Activated CD4-positive, alpha-beta memory T cell treated with anti-CD3 and anti-CD28 coated beads for 36 hours (primary cell): ENCODE measurements at regions not wholly inside any gene's neighbourhood (a gene's known extent, or its start where the extent isn't known, plus 50 kb on each side); places are given as distances from the start of the nearest gene placed in this dataset.
"Not testable (repeated sequence)": the region's sequence is repeated elsewhere in the genome, so short reads cannot be mapped to it uniquely, and the experiment has no call there.

ENCODE experiments used
- CTCF ChIA-PET: fragments of 350-600 bp; sonication (Branson Sonifier 250); formaldehyde crosslinking; loops from one replicate; lab custom pipeline; 2021; ENCODE audit warnings: antibody characterized with exemption, inconsistent platforms; lab: Charles Lee
- POLR2A ChIA-PET: fragments of 350-600 bp; sonication (Branson Sonifier 250); formaldehyde crosslinking; loops from one replicate; lab custom pipeline; 2021; ENCODE audit warnings: antibody characterized with exemption; lab: Charles Lee
- DNase-seq: peaks from one replicate; pipeline ENCODE4 v3.0.0-alpha.2; 2020
- H3K27ac Mint-ChIP-seq: one replicate; pipeline ENCODE4 v1.8.0; 2021; ENCODE audit warnings: mixed read lengths
- H3K27me3 Mint-ChIP-seq: one replicate; pipeline ENCODE4 v1.8.0; 2021; ENCODE audit warnings: mixed read lengths
- H3K36me3 Mint-ChIP-seq: one replicate; pipeline ENCODE4 v1.8.0; 2021; ENCODE audit warnings: mixed read lengths
- H3K4me1 Mint-ChIP-seq: one replicate; pipeline ENCODE4 v1.8.0; 2021; ENCODE audit warnings: low read depth, mixed read lengths
- H3K4me3 Mint-ChIP-seq: one replicate; pipeline ENCODE4 v1.8.0; 2021; ENCODE audit warnings: mild to moderate bottlenecking, mixed read lengths
- H3K9me3 Mint-ChIP-seq: one replicate; pipeline ENCODE4 v1.8.0; 2021; ENCODE audit warnings: mixed read lengths
- intact Hi-C: fragments of 100-400 bp; cut with micrococcal nuclease; formaldehyde crosslinking; loops from one replicate; pipeline ENCODE4 v1.15.1; 2023

DNA sequence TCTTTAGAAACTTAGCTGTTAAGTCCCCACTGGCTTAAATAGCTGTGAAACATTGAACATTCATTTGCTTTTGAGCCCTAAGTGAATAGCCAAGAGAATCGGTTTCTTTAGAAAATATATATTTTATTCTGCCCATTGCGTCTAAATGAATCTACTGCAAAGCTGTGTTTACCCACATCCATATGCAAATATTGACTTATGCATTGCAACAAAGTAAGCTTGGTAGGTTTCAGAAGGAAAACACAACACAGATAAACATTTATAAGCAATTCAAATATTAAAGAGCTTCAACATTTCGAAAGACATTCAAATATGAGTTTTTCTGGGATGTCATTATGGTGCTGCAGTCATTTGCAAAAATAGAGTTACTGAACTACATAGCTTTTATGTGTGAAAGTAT, 257.3 kb downstream of the SH2D4B start:
- ChIA-PET CTCF (interaction anchor here (0.7 kb wide), 1 partner anchor 95 kb away, joined by 3 read pairs; no protein-coding TSS in a partner anchor), POLR2A (no interaction called here)
- intact Hi-C loops: no loop called here
- H3K4me1 Mint-ChIP-seq: no peaks in the 10 kb centered on the region
- H3K27ac Mint-ChIP-seq: no peak overlapping the region
- H3K4me3 Mint-ChIP-seq: no peak overlapping the region
- DNase-seq: no peak
- H3K36me3 Mint-ChIP-seq: no peaks in the 10 kb centered on the region
- H3K27me3 Mint-ChIP-seq: no peaks in the 10 kb centered on the region
- H3K9me3 Mint-ChIP-seq: no peaks in the 10 kb centered on the region

DNA sequence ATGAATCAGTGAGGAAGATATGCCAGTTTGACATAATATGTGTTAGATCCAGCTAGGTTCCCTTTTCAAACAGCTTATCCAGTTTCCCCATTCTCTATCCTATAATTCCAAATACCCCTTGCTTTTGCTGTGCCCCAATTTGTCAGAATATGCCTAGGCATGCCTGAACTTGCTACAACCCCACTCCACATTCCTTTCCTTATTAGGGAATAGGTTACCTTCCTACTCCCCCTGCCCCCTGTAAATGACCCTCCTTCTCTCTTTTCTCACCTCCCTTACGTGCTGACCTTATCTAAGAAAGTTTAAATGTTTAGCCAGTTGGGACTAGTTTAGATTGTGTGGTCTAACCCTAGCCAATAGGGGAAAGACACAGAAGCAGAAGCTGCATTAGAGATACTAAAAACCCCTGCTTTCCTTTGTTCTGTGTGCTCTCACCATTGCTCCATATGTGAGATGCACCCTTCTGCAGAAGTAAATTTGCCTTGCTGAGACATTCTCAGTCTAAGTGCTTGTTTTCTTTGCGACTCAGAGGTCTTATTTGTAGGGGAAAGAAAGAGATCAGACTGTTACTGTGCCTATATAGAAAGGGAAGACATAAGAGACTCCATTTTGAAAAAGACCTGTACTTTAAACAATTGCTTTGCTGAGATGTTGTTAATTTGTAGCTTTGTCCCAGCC, 267.8 kb downstream of the SH2D4B start:
- Mint-ChIP-seq H3K36me3 (no peaks in the 10 kb centered on the region), H3K9me3 (peaks cover 20% of the 10 kb centered on the region), H3K4me3 (no peak overlapping the region), H3K27me3 (peaks cover 2% of the 10 kb centered on the region), H3K27ac (no peak overlapping the region), H3K4me1 (no peaks in the 10 kb centered on the region)
- POLR2A ChIA-PET: no interaction called here
- CTCF ChIA-PET: no interaction called here
- no peak for DNase-seq
- intact Hi-C loops: no loop called here

DNA sequence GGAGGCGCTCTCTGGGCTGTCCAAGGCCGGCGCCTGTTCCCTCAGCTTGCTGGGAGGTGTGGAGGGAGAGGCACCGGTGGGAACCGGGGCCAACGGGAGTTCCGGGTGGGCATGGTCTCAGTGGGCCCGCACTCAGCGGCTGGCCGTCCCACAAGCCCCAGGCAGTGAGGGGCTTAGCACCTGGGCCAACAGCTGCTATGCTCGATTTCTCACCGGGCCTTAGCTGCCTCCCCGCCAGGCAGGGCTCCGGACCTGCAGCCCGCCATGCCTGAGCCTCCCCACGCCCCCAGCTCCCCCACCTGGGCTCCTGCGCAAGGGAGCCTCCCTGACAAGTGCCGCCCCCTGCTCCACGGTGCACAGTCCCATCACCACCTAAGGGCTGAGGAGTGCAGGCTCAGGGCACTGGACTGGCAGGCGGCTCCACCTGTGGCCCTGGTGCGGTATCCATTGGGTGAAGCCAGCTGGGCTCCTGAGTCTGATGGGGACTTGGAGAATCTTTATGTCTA, 276.5 kb downstream of the SH2D4B start:
- intact Hi-C loops: no loop called here
- H3K4me1 Mint-ChIP-seq: no peaks in the 10 kb centered on the region
- no peak overlapping the region for H3K4me3 Mint-ChIP-seq
- peaks cover 6% of the 10 kb centered on the region for H3K9me3 Mint-ChIP-seq
- H3K27me3 Mint-ChIP-seq: peaks cover 4% of the 10 kb centered on the region
- CTCF ChIA-PET: no interaction called here
- DNase-seq: no peak
- no peak overlapping the region for H3K27ac Mint-ChIP-seq
- POLR2A ChIA-PET: no interaction called here
- no peaks in the 10 kb centered on the region for H3K36me3 Mint-ChIP-seq

DNA sequence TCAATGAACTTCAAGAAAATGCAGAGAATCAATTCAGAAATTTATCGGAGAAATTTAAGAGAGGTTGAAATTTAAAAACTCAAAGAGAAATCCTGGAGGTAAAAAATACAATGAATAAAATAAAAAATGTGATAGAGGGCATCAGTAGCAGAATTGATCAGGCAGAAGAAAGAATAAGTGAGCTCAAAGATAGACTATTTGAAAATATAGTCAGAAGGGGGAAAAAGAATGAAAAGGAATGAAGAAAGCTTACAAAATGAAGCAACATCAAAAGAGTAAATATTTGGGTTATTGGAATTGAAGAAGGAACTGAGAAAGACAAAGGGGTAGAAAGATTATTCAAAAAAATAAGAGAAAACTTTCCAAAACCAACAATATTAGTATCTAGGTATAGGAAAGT, 291.4 kb downstream of the SH2D4B start:
- CTCF ChIA-PET: interaction anchor here (1.1 kb wide), 1 partner anchor 166 kb away, joined by 3 read pairs; no protein-coding TSS in a partner anchor
- no peak overlapping the region for H3K4me3 Mint-ChIP-seq
- H3K4me1 Mint-ChIP-seq: no peaks in the 10 kb centered on the region
- POLR2A ChIA-PET: no interaction called here
- peaks cover 3% of the 10 kb centered on the region for H3K36me3 Mint-ChIP-seq
- H3K27ac Mint-ChIP-seq: no peak overlapping the region
- intact Hi-C loops: no loop called here
- no peak for DNase-seq
- H3K27me3 Mint-ChIP-seq: no peaks in the 10 kb centered on the region
- H3K9me3 Mint-ChIP-seq: peaks cover 36% of the 10 kb centered on the region

DNA sequence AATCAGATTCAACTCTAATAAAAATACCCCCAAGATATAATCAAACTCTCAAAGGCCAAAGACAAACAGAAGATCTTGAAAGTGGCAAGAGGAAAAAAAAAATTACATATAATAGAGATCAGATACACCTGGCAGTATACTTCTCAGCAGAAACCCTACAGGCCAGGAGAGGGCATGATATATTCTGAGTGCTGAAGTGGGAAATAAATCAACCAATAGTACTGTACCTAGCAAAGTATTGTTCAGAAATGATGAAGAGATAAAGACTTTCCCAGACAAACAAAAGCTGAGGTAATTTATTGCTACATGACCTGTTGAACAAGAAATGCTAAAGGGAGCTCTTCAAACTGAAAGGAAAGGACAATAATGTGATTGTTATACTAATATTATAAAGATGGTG, 291.9 kb downstream of the SH2D4B start:
- Mint-ChIP-seq H3K36me3 (peaks cover 3% of the 10 kb centered on the region), H3K27ac (no peak overlapping the region), H3K4me1 (no peaks in the 10 kb centered on the region), H3K27me3 (no peaks in the 10 kb centered on the region), H3K9me3 (peaks cover 38% of the 10 kb centered on the region), H3K4me3 (no peak overlapping the region)
- ChIA-PET POLR2A (no interaction called here), CTCF (interaction anchor here (0.6 kb wide), 1 partner anchor 550 kb away, joined by 3 read pairs; no protein-coding TSS in a partner anchor)
- intact Hi-C loops: no loop called here
- DNase-seq: no peak

DNA sequence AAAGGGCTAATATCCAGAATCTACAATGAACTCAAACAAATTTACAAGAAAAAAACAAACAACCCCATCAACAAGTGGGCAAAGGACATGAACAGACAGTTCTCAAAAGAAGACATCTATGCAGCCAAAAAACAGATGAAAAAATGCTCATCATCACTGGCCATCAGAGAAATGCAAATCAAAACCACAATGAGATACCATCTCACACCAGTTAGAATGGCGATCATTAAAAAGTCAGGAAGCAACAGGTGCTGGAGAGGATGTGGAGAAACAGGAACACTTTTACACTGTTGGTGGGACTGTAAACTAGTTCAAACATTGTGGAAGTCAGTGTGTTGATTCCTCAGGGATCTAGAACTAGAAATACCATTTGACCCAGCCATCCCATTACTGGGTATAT, 295.0 kb downstream of the SH2D4B start:
- H3K27ac Mint-ChIP-seq, H3K4me3 Mint-ChIP-seq, H3K4me1 Mint-ChIP-seq, H3K27me3 Mint-ChIP-seq, intact Hi-C loops, DNase-seq, CTCF ChIA-PET, POLR2A ChIA-PET, H3K36me3 Mint-ChIP-seq: not testable (repeated sequence)
- peaks cover 38% of the 10 kb centered on the region for H3K9me3 Mint-ChIP-seq

DNA sequence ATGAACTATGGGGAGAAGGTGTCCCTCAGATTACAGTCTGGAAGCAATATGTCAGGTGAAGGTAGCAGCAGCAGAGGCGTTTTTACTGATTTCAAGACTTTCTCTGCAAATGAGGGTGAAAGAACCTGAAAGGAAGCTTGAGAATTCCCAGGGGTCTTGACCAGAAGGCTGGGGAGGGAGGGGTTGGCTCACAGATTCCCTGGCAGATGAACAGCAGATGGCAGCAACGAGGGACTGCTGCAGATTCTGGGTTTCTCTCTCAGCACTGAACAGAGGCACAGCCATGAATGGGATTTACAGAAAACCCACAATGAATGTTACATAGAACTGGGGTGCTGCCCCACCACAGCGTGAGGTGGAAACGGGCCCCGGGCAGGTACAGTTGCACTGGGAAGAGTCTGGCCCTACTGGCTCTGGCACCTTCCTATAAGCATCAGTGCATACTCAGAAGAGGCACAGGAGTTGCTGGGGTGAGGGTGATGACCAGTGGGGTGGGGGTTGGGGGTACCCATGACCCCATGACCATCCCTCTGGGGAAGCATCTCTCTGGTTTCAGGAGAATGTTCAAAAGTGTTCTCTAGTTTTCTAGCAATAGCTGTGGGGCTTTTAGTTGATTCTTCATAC, 317.8 kb downstream of the SH2D4B start:
- no peaks in the 10 kb centered on the region for H3K36me3 Mint-ChIP-seq
- CTCF ChIA-PET: interaction anchor here (1.2 kb wide), 1 partner anchor 155 kb away, joined by 4 read pairs; no protein-coding TSS in a partner anchor
- no peak overlapping the region for H3K27ac Mint-ChIP-seq
- H3K9me3 Mint-ChIP-seq: no peaks in the 10 kb centered on the region
- no peaks in the 10 kb centered on the region for H3K4me1 Mint-ChIP-seq
- POLR2A ChIA-PET: no interaction called here
- no peak overlapping the region for H3K4me3 Mint-ChIP-seq
- intact Hi-C loops: no loop called here
- no peaks in the 10 kb centered on the region for H3K27me3 Mint-ChIP-seq
- no peak for DNase-seq

DNA sequence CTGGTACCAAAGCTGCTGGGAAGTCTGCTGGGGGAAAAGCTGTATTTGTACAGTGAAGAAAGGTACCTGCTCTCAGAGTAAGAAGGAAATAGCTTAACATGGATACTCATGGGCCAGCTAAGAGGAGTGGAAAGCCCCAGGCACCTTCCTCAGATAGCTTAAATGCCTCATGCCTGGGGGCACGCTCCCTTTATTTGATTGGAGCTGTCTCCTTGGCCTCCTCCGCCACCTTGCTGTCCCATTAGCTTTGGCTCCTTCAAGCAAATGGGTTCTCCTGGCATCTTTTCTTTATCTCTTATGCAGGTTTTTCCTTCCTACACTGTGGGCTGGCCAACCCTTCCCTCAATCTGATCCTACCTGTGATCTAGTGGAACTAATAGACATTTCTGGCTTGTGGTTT, 318.5 kb downstream of the SH2D4B start:
- POLR2A ChIA-PET: no interaction called here
- intact Hi-C loops: no loop called here
- DNase-seq: no peak
- Mint-ChIP-seq H3K27ac (no peak overlapping the region), H3K9me3 (no peaks in the 10 kb centered on the region), H3K4me1 (no peaks in the 10 kb centered on the region), H3K27me3 (no peaks in the 10 kb centered on the region), H3K4me3 (no peak overlapping the region), H3K36me3 (no peaks in the 10 kb centered on the region)
- CTCF ChIA-PET: interaction anchor here (1.2 kb wide), 1 partner anchor 156 kb away, joined by 4 read pairs; no protein-coding TSS in a partner anchor

DNA sequence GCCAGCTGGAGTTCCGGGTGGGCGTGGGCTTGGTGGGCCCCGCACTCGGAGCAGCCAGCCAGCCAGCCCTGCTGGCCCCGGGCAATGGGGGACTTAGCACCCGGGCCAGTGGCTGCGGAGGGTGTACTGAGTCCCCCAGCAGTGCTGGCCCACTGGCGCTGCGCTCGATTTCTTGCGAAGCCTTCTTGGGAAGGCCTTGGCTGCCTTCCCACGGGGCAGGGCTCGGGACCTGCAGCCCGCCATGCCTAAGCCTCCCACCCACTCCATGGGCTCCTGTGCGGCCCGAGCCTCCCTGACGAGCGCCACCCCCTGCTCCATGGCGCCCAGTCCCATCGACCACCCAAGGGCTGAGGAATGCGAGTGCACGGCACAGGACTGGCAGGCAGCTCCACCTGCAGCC, 321.6 kb downstream of the SH2D4B start:
- DNase-seq, H3K36me3 Mint-ChIP-seq, CTCF ChIA-PET, POLR2A ChIA-PET, H3K9me3 Mint-ChIP-seq, H3K27ac Mint-ChIP-seq, intact Hi-C loops, H3K4me1 Mint-ChIP-seq, H3K27me3 Mint-ChIP-seq, H3K4me3 Mint-ChIP-seq: not testable (repeated sequence)

DNA sequence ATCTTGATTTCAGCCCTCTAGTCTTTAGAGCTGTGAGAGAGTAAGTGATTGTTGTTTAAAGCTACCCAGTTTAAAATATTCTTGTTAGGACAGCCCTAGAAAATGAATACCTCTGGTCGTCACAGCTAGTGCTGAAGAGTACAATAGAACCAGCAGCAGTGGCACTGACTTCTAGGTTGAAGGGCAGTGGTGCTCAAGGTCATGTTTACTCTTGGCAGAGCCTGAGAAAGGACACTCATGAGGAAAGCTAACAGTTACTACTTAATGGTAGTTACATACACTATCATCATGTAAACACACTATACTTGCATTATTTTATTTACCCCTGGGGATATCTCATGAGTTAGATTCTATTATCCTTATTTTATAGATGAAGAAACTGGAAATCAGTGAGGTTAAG, 323.0 kb downstream of the SH2D4B start:
- no peaks in the 10 kb centered on the region for H3K9me3 Mint-ChIP-seq
- DNase-seq: no peak
- no peak overlapping the region for H3K4me3 Mint-ChIP-seq
- no peak overlapping the region for H3K27ac Mint-ChIP-seq
- intact Hi-C loops: no loop called here
- H3K4me1 Mint-ChIP-seq: no peaks in the 10 kb centered on the region
- POLR2A ChIA-PET: no interaction called here
- CTCF ChIA-PET: no interaction called here
- no peaks in the 10 kb centered on the region for H3K27me3 Mint-ChIP-seq
- H3K36me3 Mint-ChIP-seq: no peaks in the 10 kb centered on the region

DNA sequence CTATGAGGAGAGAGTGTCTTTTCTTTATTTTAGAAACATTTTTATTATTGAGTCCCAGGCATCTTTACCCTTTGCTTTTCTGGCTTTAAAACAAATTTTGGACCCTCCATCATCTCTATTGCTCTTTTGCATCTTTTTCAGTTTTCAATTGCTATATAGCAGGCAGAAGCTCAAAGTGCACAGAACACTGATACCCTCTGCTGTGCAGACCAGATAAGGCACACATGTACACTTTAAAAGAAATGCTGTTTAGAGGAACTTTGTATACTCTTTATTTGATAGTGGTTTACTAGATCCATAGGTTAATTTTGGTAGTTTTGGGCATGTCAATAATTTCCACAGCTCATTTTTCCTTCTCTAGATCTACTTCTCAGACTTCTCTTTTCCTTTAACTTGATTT, 324.2 kb downstream of the SH2D4B start:
- Mint-ChIP-seq H3K27ac (no peak overlapping the region), H3K4me3 (no peak overlapping the region), H3K27me3 (no peaks in the 10 kb centered on the region), H3K4me1 (no peaks in the 10 kb centered on the region), H3K36me3 (no peaks in the 10 kb centered on the region), H3K9me3 (no peaks in the 10 kb centered on the region)
- intact Hi-C loops: no loop called here
- DNase-seq: no peak
- CTCF ChIA-PET: no interaction called here
- POLR2A ChIA-PET: no interaction called here

DNA sequence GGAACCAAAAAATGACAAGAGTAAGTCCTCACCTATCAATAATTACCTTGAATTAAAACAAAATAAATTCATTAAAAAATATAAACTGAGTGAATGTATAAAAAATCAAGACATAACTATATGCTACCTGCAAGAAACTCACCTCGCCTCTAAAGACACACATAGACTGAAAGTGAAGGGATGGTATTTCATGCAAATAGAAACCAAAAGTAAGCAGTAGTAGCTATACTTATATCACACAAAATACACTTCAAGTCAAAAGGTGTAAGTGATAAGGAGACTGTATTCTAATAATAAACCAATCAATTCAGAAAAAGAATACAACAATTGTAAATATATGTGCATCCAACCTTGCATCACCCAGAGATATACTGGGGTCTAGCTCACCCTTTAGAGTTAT, 332.6 kb downstream of the SH2D4B start:
- Mint-ChIP-seq H3K9me3 (peaks cover 14% of the 10 kb centered on the region), H3K4me3 (no peak overlapping the region), H3K27me3 (peaks cover 4% of the 10 kb centered on the region), H3K4me1 (no peaks in the 10 kb centered on the region), H3K36me3 (no peaks in the 10 kb centered on the region), H3K27ac (no peak overlapping the region)
- ChIA-PET POLR2A (no interaction called here), CTCF (no interaction called here)
- DNase-seq: no peak
- intact Hi-C loops: no loop called here

DNA sequence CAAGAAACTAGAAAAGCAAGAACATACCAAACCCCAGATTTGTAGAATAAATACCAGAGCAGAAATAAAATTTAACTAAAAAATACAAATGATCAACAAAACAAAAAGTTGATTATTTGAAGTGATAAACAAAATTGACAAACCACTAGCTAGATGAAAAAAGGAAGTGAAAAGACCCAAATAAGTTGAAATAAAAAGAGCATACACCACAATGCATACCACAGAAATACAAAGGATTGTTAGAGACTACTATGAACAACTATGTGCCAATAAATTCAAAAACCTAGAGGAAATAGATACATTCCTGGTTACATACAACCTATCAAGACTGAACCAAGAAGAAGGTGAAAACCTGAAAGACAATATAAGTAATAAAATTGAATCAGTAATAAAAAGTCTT, 333.4 kb downstream of the SH2D4B start:
- Mint-ChIP-seq H3K27me3 (peaks cover 4% of the 10 kb centered on the region), H3K9me3 (peaks cover 14% of the 10 kb centered on the region), H3K4me3 (no peak overlapping the region), H3K4me1 (no peaks in the 10 kb centered on the region), H3K27ac (no peak overlapping the region), H3K36me3 (no peaks in the 10 kb centered on the region)
- CTCF ChIA-PET: no interaction called here
- POLR2A ChIA-PET: no interaction called here
- DNase-seq: no peak
- intact Hi-C loops: no loop called here
